Fibroblast of pulmonary artery (primary cell): ENCODE measurements at regions not wholly inside any gene's neighbourhood (a gene's known extent, or its start where the extent isn't known, plus 50 kb on each side); places are given as distances from the start of the nearest gene placed in this dataset.

ENCODE experiments used
- DNase-seq: peaks from one replicate; pipeline ENCODE4 v3.0.0-alpha.2; 2010; ENCODE audit warnings: low read depth
- H3K4me3 ChIP-seq: replicated peaks from 2 replicates; pipeline ENCODE4 v1.5.1; 2011; ENCODE audit warnings: low read depth, mild to moderate bottlenecking, control low read depth, low read length, moderate library complexity
- CTCF ChIP-seq: IDR thresholded peaks from 2 replicates; pipeline ENCODE4 v1.5.1; 2011; ENCODE audit warnings: mild to moderate bottlenecking, control low read depth, low read length, inconsistent platforms; ENCODE audit errors: missing control alignments

DNA sequence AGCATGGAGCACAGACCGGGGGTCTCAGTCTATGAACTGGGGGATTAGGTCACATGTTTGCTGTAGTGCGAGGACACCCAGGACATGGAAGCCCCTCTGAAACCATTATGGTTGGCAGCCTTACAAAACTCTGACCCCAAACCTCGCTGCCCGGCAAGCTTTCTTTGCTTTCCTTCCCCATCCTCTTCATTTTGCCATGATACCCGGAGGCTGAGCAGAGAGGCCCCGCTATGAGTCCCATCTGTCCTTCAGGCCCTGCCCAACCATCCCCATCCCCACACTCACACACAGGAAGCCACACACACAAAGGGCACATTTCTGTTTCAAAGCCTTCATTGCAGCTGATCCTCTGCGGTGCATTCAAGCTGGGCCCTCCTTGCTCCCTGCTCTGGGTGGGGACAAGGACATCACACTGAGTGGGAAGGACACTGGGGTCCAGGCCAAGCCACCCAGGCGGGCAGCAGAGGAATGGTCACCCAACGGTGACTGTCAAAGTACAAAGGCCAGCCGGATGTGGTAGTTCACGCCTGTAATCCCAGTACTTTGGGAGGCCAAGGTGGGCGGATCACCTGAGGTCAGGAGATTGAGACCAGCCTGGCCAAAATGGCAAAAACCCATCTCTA, 176.5 kb downstream of the CTTN start:
- DNase-seq = no peak
- H3K4me3 ChIP-seq = no peak overlapping the region
- TF ChIP-seq CTCF = no peak

DNA sequence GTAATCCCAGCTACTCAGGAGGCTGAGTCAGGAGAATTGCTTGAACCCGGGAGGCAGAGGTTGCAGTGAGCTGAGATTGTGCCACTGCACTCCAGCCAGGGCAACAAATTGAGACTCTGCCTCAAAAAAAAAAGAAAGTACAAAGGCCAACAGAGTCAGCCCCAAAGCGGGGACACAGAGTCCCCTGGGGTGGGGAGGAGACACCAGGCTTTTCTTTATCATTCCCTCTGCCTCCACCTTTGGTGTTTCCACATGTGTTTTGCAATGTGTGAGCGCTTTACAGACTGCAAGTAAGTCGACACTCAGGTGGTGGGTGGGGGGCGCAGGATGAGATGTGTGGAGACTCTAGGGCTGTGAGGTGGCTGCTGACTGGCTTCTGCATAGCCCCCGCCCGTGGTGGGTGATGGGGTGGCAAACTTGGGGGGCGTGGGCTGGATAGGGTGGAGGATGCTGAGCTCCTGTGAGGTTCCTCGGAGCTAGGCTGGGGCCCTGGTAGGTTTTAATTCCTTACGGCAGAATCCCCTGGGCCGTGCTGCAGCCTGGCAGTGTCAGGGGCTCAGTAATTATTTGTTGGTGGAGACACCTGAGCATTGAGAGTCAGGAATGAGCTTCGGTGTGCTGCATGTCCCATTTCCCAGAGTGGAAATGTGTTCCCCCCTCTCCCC, 177.2 kb downstream of the CTTN start:
- H3K4me3 ChIP-seq = no peak overlapping the region
- DNase-seq = no peak
- TF ChIP-seq CTCF = no peak

DNA sequence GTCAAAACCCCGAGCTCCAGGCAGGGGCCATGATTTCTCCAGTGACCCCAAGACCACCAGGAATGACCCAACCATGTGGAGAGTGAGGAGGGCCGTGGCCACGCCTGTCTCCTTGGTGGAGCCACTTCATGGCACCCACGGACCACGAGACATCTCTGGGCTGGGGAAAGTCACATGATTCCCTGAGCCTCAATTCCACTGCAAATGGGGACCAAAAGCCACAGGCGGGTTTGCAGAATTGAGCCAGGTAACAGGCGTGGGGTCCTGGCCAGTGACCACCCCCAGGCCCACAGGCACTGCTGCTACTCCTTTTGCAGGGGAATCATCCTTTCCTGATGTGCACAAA, 178.9 kb downstream of the CTTN start:
- no peak for TF ChIP-seq CTCF
- no peak for DNase-seq
- no peak overlapping the region for H3K4me3 ChIP-seq

GRCh38 chr11:70577948-70578347, 179.6 kb downstream of the CTTN start:
- no peak for TF ChIP-seq CTCF
- DNase-seq = no peak
- H3K4me3 ChIP-seq = no peak overlapping the region

- H3K4me3 ChIP-seq = no peak overlapping the region
- DNase-seq = no peak
- no peak for TF ChIP-seq CTCF
Measured at GRCh38 chr11:70578371-70578770, 180.0 kb downstream of the CTTN start.

- H3K4me3 ChIP-seq = no peak overlapping the region
- DNase-seq = no peak
- TF ChIP-seq CTCF = no peak
Measured at GRCh38 chr11:70578831-70579230, 180.5 kb downstream of the CTTN start.

- TF ChIP-seq CTCF = no peak
- DNase-seq = no peak
- H3K4me3 ChIP-seq = no peak overlapping the region
Measured at GRCh38 chr11:70579316-70579955, 181.1 kb downstream of the CTTN start.
